GM20000 (cell line): ENCODE measurements at regions not wholly inside any gene's neighbourhood (a gene's known extent, or its start where the extent isn't known, plus 50 kb on each side); places are given as distances from the start of the nearest gene placed in this dataset.
A peak's percentile ranks its signal among the peaks of the same experiment; 100 is the strongest.
"Not testable (repeated sequence)": the region's sequence is repeated elsewhere in the genome, so short reads cannot be mapped to it uniquely, and the experiment has no call there.

Experiments
- DNase-seq: peaks from one replicate; pipeline ENCODE4 v3.0.0; 2012; ENCODE audit warnings: low spot score
- TF ChIP-seq, protein P1 (sequence below): IDR thresholded peaks from 2 replicates; pipeline ENCODE4 v1.5.1; 2012; ENCODE audit warnings: mild to moderate bottlenecking, control low read depth; ENCODE audit errors: extremely low read depth, missing control alignments

DNA sequence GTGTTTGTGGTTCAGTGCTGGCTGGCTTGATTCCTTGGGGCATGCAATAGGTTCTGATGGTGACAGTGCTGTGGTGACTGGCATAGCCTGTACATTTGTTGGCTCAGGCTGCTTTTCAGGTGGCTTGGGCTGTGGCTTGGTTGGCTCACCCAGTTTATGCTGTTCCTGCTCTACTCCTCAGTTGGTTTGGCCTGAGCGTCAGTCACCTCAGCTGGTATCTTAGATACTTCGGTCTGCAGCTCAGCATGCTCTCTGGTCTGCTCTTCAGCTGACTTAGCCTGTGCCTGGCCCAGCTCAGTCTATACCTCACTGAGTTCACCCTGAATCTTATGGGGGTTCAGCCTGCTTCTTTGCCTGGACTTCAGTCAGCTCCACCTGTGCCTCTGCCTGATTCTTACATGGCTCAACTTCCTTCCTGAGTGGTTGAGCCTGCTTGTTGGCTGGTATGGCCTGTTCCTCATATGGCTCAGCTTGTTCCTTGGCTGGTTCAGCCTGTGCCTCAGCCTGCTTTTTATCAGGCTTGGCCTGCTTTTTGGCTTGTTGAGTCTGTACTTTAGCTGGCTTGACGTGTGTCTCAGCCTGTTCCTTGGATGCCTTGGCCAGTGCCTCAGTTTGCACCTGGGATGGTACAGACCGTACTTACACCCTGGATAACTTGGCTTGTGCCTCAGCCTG lies 170.6 kb downstream of the MSN start:
- DNase-seq, result no peak
- TF ChIP-seq, protein P1, sequence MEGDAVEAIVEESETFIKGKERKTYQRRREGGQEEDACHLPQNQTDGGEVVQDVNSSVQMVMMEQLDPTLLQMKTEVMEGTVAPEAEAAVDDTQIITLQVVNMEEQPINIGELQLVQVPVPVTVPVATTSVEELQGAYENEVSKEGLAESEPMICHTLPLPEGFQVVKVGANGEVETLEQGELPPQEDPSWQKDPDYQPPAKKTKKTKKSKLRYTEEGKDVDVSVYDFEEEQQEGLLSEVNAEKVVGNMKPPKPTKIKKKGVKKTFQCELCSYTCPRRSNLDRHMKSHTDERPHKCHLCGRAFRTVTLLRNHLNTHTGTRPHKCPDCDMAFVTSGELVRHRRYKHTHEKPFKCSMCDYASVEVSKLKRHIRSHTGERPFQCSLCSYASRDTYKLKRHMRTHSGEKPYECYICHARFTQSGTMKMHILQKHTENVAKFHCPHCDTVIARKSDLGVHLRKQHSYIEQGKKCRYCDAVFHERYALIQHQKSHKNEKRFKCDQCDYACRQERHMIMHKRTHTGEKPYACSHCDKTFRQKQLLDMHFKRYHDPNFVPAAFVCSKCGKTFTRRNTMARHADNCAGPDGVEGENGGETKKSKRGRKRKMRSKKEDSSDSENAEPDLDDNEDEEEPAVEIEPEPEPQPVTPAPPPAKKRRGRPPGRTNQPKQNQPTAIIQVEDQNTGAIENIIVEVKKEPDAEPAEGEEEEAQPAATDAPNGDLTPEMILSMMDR, result no peak

DNA sequence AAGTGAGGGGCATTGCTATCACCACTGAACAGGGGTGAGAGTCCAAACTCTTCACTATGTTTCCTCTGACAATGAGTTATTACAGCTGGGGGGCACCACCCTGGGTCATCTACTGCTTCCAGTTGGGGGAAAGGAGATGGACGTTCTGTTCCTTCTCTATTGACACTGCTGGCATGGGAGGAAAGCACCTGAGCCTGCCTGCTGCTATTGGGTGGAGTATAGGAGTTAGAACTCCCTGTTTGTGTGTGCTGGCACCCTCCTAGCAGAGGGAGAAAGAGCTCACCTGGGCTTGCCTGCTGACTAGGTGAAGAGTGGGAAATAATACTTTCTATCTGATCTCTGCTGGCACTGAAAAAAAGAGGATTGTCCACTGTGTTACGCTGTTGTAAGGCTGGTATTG lies 163.8 kb downstream of the MSN start:
- TF ChIP-seq, protein P1, result no peak
- no peak for DNase-seq

DNA sequence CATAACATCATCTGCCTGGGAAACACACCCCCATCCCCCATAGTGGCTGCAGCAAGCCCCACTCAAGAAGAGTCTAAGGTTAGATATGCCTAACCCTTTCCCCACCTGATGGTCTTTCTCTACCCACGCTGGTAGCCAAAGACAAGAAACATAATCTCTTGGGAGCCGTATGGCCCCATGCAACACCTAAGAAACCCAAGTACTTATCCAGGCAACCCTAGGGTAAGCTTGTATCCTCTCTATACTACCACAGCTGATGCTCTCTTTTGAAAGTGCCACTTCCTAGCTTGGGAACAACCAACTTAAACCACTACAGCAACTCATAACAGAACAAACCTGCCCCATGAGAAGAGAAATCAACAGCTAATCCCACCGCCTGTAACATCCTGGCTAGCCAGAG lies 161.1 kb downstream of the MSN start:
- TF ChIP-seq, protein P1, result no peak
- no peak for DNase-seq

DNA sequence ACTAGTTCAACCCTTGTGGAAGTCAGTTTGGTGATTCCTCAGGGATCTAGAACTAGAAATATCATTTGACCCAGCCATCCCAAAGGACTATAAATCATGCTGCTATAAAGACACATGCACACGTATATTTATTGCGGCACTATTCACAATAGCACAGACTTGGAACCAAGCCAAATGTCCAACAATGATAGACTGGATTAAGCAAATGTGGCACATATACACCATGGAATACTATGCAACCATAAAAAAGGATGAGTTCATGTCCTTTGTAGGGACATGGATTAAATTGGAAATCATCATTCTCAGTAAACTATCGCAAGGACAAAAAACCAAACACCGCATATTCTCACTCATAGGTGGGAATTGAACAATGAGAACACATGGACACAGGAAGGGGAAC lies 157.8 kb downstream of the MSN start:
- not testable (repeated sequence) for DNase-seq

DNA sequence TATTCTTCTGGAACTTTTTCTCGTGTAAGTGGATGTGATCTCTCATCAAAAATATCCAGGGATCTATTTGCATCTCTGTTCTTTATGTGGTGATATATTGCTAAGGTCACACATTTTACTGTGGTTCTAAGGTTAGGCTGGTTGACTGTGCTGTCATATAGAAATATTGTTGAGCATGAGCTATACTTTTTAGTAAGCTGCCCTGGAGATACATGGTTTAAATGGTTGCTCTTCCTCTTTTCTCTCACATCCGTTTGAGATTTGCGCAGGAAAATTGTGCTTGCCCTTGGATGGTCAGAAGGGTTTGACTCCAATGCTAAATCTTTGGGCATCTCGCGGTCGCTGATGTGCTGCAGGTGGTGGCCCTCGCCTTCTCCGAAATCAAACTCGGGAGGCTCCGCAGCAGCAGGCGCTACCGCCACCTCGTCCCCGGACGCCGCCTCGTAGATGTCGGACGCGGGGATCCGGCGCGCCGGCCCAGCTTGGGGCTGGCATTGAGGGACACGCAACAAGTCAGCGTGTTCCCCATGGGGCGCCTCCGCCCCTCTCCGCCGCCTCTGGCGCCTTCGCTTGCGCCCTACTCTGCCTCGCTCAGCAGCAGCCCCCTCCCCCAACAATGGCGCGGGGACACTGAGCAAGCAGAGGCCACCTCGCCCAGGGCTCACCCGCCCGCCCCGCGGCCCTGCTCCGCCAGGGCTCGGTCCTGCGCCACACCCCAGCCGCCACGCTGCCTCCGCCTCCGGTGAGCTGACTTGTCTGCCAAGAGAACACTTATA lies 154.5 kb downstream of the MSN start:
- TF ChIP-seq, protein P1, result no peak
- DNase-seq, result peak; percentile 11

DNA sequence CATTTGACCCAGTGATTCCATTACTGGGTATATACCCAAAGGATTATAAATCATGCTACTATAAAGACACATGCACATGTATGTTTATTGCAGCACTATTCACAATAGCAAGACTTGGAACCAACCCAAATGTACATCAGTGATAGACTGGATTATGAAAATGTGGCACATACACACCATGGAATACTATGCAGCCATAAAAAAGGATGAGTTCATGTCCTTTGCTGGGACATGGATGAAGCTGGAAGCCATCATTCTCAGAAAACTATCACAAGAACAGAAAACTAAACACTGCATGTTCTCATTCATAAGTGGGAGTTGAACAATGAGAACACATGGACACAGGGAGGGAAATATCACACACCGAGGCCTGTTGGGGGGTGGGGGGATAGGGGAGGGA lies 152.5 kb downstream of the MSN start:
- DNase-seq, result not testable (repeated sequence)

DNA sequence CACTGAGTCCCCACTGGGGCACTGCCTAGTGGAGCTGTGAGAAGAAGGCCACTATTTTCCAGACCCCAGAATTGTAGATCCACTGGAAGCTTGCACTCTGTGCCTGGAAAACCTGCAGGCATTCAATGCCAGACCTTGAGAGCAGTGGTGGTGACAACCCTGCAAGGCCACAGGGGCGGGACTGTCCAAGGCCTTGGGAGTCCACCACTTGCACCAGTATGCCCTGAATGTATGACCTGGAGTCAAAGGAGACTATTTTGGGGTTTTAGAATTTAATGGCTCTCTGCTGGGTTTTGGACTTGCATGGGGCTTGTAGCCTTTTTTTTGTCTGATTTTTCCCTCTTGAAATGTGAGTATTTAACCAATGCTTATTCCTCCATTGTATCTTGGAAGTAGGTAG lies 145.8 kb downstream of the MSN start:
- TF ChIP-seq, protein P1, result no peak
- no peak for DNase-seq

DNA sequence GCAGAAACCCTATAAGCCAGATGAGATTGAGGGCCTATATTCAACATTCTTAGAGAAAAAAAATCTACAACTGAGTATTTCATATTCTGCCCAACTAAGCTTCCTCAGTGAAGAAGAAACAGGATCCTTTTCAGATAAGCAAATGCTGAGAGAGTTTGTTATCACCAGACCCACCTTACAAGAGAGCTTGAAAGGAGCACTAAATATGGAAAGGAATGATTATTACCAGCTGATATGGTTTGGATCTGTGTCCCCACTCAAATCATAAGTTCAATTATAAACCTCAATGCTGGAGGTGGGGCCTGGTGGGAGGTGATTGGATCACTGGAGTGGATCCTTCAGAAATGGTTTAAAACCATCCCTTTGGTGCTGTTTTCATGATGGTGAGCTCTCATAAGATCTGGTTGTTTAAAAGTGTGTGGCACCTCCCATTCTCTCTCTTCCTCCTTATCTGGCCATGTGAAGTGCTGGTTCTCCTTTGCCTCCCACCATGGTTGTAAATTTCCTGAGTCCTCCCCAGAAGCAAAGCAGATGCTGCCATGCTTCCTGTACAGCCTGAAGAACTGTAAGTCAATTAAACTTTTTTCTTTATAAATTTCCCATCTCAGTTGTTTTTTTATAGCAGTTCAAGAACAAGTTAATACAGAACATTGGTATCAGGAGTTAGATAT lies 144.2 kb downstream of the MSN start:
- no peak for DNase-seq
- TF ChIP-seq, protein P1, result no peak
